ENCODE measurements at regions not wholly inside any gene's neighbourhood (a gene's known extent, or its start where the extent isn't known, plus 50 kb on each side); places are given as distances from the start of the nearest gene placed in this dataset.

DNA sequence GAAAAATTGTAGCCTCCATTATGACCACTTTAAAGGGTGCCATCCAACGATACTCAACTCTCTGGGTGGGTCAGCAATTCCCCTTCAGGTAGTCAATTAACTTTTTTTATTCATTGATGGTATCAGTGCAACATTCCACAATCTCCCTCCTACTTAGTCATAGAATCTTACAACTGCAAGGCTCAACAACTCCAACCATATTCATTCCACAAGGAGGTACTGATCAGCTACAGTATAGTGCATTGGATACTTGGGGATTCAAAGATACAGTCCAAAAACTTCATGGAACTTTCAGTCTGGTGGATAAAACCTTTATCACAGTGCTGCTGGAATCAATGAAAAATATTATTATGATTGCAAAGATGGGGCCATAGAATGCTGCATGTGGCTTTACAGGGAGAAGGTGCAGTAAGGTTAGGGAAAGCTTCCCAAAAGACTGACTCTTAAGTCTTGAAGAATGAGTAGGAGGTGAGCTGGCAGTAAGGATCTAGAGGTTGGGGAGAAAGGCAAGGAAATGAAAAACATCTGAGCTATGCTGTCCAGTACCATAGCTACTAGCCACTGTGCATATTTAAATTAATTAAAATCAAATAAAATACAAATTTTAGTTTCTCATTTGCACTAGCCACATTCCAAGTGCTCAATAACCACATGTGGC, 314.7 kb upstream of the PRDM1 start:
- 82% methylated on average over 1 of the region's 1 CpG for WGBS
- H3K4me3 ChIP-seq (ENCODE audit: low read depth in 1 of 3, low read length in 3 of 3): no peak overlapping the region
- H3K27ac ChIP-seq (ENCODE audit: low read depth in 1 of 2, low read length in 2 of 2): no peak overlapping the region
- no peaks in the 10 kb centered on the region for H3K27me3 ChIP-seq (ENCODE audit: control insufficient read depth in 4 of 4, insufficient read depth in 4 of 4, low read length in 3 of 4)
- TF ChIP-seq GABPA (IDR thresholded peaks at IDR 0.05 in 1 of 2, conservative IDR thresholded peaks at IDR 0.05 in 1 of 2): no peak
- no peak for TF ChIP-seq SP1 (IDR thresholded peaks at IDR 0.05)
- no peak for TF ChIP-seq EGR1 (IDR thresholded peaks at IDR 0.05; ENCODE audit: low read depth in 2 of 2)
- no peak for TF ChIP-seq JUND (IDR thresholded peaks at IDR 0.05)
- TF ChIP-seq ZBTB33 (IDR thresholded peaks at IDR 0.05): no peak
- no peak for TF ChIP-seq NR2F2 (IDR thresholded peaks at IDR 0.05)
- no peak for TF ChIP-seq MAX (IDR thresholded peaks at IDR 0.05)
- TF ChIP-seq HNF4A (conservative IDR thresholded peaks at IDR 0.05): no peak
- no peak for DNase-seq (ENCODE audit: low spot score)
- H3K9me3 ChIP-seq (ENCODE audit: control insufficient read depth in 4 of 4, low read length in 3 of 4): peaks cover 0 to 9% (median 2%) of the 10 kb centered on the region in 4 donors
- no peaks in the 10 kb centered on the region for H3K4me1 ChIP-seq (ENCODE audit: control insufficient read depth in 4 of 4, insufficient read depth in 4 of 4, low read length in 3 of 4)
- no peaks in the 10 kb centered on the region for H3K36me3 ChIP-seq (ENCODE audit: control insufficient read depth in 4 of 4, insufficient read depth in 3 of 4, low read depth in 1 of 4, low read length in 3 of 4)
- no peak overlapping the region for H3K9ac ChIP-seq (ENCODE audit: low read depth in 1 of 2, low read length in 2 of 2)

- WGBS: 84% methylated on average over 2 of the region's 2 CpGs
These were observed 316.1 kb upstream of the PRDM1 start for GRCh38 chr6:105769987-105770386.

More at GRCh38 chr6:105769987-105770386, 316.1 kb upstream of the PRDM1 start:
- Histone ChIP-seq H3K36me3 (ENCODE audit: control insufficient read depth in 4 of 4, insufficient read depth in 3 of 4, low read depth in 1 of 4, low read length in 3 of 4) (no peaks in the 10 kb centered on the region), H3K27ac (ENCODE audit: low read depth in 1 of 2, low read length in 2 of 2) (no peak overlapping the region), H3K9ac (ENCODE audit: low read depth in 1 of 2, low read length in 2 of 2) (no peak overlapping the region), H3K4me3 (ENCODE audit: low read depth in 1 of 3, low read length in 3 of 3) (no peak overlapping the region), H3K9me3 (ENCODE audit: control insufficient read depth in 4 of 4, low read length in 3 of 4) (no peaks in the 10 kb centered on the region), H3K4me1 (ENCODE audit: control insufficient read depth in 4 of 4, insufficient read depth in 4 of 4, low read length in 3 of 4) (no peaks in the 10 kb centered on the region), H3K27me3 (ENCODE audit: control insufficient read depth in 4 of 4, insufficient read depth in 4 of 4, low read length in 3 of 4) (no peaks in the 10 kb centered on the region)
- DNase-seq (ENCODE audit: low spot score): no peak
- TF ChIP-seq EGR1 (IDR thresholded peaks at IDR 0.05; ENCODE audit: low read depth in 2 of 2) (no peak), HNF4A (conservative IDR thresholded peaks at IDR 0.05) (no peak), YY1 (IDR thresholded peaks at IDR 0.05) (no peak), FOXA2 (IDR thresholded peaks at IDR 0.05) (no peak), RXRA (IDR thresholded peaks at IDR 0.05) (no peak), JUND (IDR thresholded peaks at IDR 0.05) (no peak), REST (IDR thresholded peaks at IDR 0.05) (no peak), NR2F2 (IDR thresholded peaks at IDR 0.05) (no peak), ATF3 (IDR thresholded peaks at IDR 0.05) (no peak), GABPA (IDR thresholded peaks at IDR 0.05 in 1 of 2, conservative IDR thresholded peaks at IDR 0.05 in 1 of 2) (no peak), FOXA1 (IDR thresholded peaks at IDR 0.05) (no peak), MAX (IDR thresholded peaks at IDR 0.05) (no peak)
